ENCODE measurements at regions not wholly inside any gene's neighbourhood (a gene's known extent, or its start where the extent isn't known, plus 50 kb on each side); places are given as distances from the start of the nearest gene placed in this dataset.

GRCh38 chr18:4593459-4593858, 138.4 kb upstream of the DLGAP1 start:
- Histone ChIP-seq H3K9me3 (ENCODE audit: control insufficient read depth, low read length) (no peaks in the 10 kb centered on the region), H3K36me3 (ENCODE audit: control insufficient read depth, insufficient read depth, low read length) (no peaks in the 10 kb centered on the region), H3K4me3 (ENCODE audit: extremely low read depth, insufficient read depth, low read length, poor library complexity, severe bottlenecking) (no peak overlapping the region), H3K4me1 (ENCODE audit: control insufficient read depth, insufficient read depth, low read length, poor library complexity, severe bottlenecking) (no peaks in the 10 kb centered on the region), H3K27ac (ENCODE audit: low read depth, low read length, severe bottlenecking) (no peak overlapping the region)
- 80 to 100% methylated on average over 1 of the region's 4 CpGs for WGBS, 2 experiments (ENCODE audit: insufficient coverage in 2 of 2)

- Histone ChIP-seq H3K4me1 (ENCODE audit: control insufficient read depth, insufficient read depth, low read length, poor library complexity, severe bottlenecking) (peaks cover 2% of the 10 kb centered on the region), H3K9me3 (ENCODE audit: control insufficient read depth, low read length) (no peaks in the 10 kb centered on the region), H3K36me3 (ENCODE audit: control insufficient read depth, insufficient read depth, low read length) (no peaks in the 10 kb centered on the region), H3K4me3 (ENCODE audit: extremely low read depth, insufficient read depth, low read length, poor library complexity, severe bottlenecking) (no peak overlapping the region), H3K27ac (ENCODE audit: low read depth, low read length, severe bottlenecking) (no peak overlapping the region)
- 80% methylated on average over 1 of the region's 5 CpGs; no CpG with 5 or more reads in 1 of the 2 experiments for WGBS, 2 experiments (ENCODE audit: insufficient coverage in 2 of 2)
These were observed 134.1 kb upstream of the DLGAP1 start for GRCh38 chr18:4589056-4589800.

- no peaks in the 10 kb centered on the region for H3K9me3 ChIP-seq (ENCODE audit: control insufficient read depth, low read length)
- H3K4me1 ChIP-seq (ENCODE audit: control insufficient read depth, insufficient read depth, low read length, poor library complexity, severe bottlenecking) = peaks cover 2% of the 10 kb centered on the region
- H3K36me3 ChIP-seq (ENCODE audit: control insufficient read depth, insufficient read depth, low read length) = no peaks in the 10 kb centered on the region
- no peak overlapping the region for H3K4me3 ChIP-seq (ENCODE audit: extremely low read depth, insufficient read depth, low read length, poor library complexity, severe bottlenecking)
- peak overlapping the region; percentile 67 for H3K27ac ChIP-seq (ENCODE audit: low read depth, low read length, severe bottlenecking)
These were observed 132.1 kb upstream of the DLGAP1 start for GRCh38 chr18:4587204-4587603.

GRCh38 chr18:4586731-4587130, 131.6 kb upstream of the DLGAP1 start:
- peak overlapping the region; percentile 67 for H3K27ac ChIP-seq (ENCODE audit: low read depth, low read length, severe bottlenecking)
- 38% methylated on average over 1 of the region's 2 CpGs for WGBS, 2 experiments (ENCODE audit: insufficient coverage in 2 of 2)
- H3K9me3 ChIP-seq (ENCODE audit: control insufficient read depth, low read length) = no peaks in the 10 kb centered on the region
- H3K4me3 ChIP-seq (ENCODE audit: extremely low read depth, insufficient read depth, low read length, poor library complexity, severe bottlenecking) = no peak overlapping the region
- no peaks in the 10 kb centered on the region for H3K36me3 ChIP-seq (ENCODE audit: control insufficient read depth, insufficient read depth, low read length)
- H3K4me1 ChIP-seq (ENCODE audit: control insufficient read depth, insufficient read depth, low read length, poor library complexity, severe bottlenecking) = peaks cover 2% of the 10 kb centered on the region

- WGBS, 2 experiments (ENCODE audit: insufficient coverage in 2 of 2) = 93 to 100% methylated on average over 1 to 3 of the region's 3 CpGs
- no peak overlapping the region for H3K27ac ChIP-seq (ENCODE audit: low read depth, low read length, severe bottlenecking)
- H3K4me3 ChIP-seq (ENCODE audit: extremely low read depth, insufficient read depth, low read length, poor library complexity, severe bottlenecking) = no peak overlapping the region
- H3K36me3 ChIP-seq (ENCODE audit: control insufficient read depth, insufficient read depth, low read length) = no peaks in the 10 kb centered on the region
- H3K9me3 ChIP-seq (ENCODE audit: control insufficient read depth, low read length) = no peaks in the 10 kb centered on the region
- H3K4me1 ChIP-seq (ENCODE audit: control insufficient read depth, insufficient read depth, low read length, poor library complexity, severe bottlenecking) = peaks cover 2% of the 10 kb centered on the region
These were observed 127.6 kb upstream of the DLGAP1 start for GRCh38 chr18:4582431-4583335.

GRCh38 chr18:4581966-4582365, 126.9 kb upstream of the DLGAP1 start:
- H3K4me3 ChIP-seq (ENCODE audit: extremely low read depth, insufficient read depth, low read length, poor library complexity, severe bottlenecking) = no peak overlapping the region
- 73 to 81% methylated on average over 2 of the region's 2 CpGs for WGBS, 2 experiments (ENCODE audit: insufficient coverage in 2 of 2)
- H3K9me3 ChIP-seq (ENCODE audit: control insufficient read depth, low read length) = no peaks in the 10 kb centered on the region
- no peak overlapping the region for H3K27ac ChIP-seq (ENCODE audit: low read depth, low read length, severe bottlenecking)
- H3K36me3 ChIP-seq (ENCODE audit: control insufficient read depth, insufficient read depth, low read length) = no peaks in the 10 kb centered on the region
- peaks cover 2% of the 10 kb centered on the region for H3K4me1 ChIP-seq (ENCODE audit: control insufficient read depth, insufficient read depth, low read length, poor library complexity, severe bottlenecking)

DNA sequence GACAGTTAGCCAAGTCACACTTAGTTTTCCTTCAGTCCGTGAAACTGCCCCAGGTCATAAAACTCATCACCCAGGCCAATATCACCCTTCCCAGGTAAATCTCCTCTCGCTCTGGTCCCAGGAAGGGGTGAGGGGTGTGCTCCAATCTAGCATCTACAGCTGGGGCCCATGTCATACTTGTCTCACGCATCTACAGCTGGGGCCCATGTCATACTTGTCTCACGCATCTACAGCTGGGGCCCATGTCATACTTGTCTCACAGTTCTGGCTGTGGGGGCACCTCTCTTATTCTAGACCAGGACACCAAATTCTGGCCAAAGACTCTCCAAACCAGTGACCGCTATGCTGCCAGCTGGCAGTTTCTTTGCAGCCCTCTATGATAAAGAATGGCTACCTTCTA, 123.3 kb upstream of the DLGAP1 start:
- 86 to 94% methylated on average over 3 to 5 of the region's 5 CpGs for WGBS, 2 experiments (ENCODE audit: insufficient coverage in 2 of 2)
- no peaks in the 10 kb centered on the region for H3K9me3 ChIP-seq (ENCODE audit: control insufficient read depth, low read length)

GRCh38 chr18:4573735-4574134, 118.6 kb upstream of the DLGAP1 start:
- Histone ChIP-seq H3K4me3 (ENCODE audit: extremely low read depth, insufficient read depth, low read length, poor library complexity, severe bottlenecking) (no peak overlapping the region), H3K27ac (ENCODE audit: low read depth, low read length, severe bottlenecking) (no peak overlapping the region), H3K4me1 (ENCODE audit: control insufficient read depth, insufficient read depth, low read length, poor library complexity, severe bottlenecking) (no peaks in the 10 kb centered on the region), H3K36me3 (ENCODE audit: control insufficient read depth, insufficient read depth, low read length) (no peaks in the 10 kb centered on the region), H3K9me3 (ENCODE audit: control insufficient read depth, low read length) (no peaks in the 10 kb centered on the region)
- WGBS, 2 experiments (ENCODE audit: insufficient coverage in 2 of 2) = 79 to 81% methylated on average over 2 to 3 of the region's 3 CpGs

More for the DNA sequence above, 123.3 kb upstream of the DLGAP1 start:
- H3K27ac ChIP-seq (ENCODE audit: low read depth, low read length, severe bottlenecking) = no peak overlapping the region
- H3K36me3 ChIP-seq (ENCODE audit: control insufficient read depth, insufficient read depth, low read length) = no peaks in the 10 kb centered on the region
- H3K4me3 ChIP-seq (ENCODE audit: extremely low read depth, insufficient read depth, low read length, poor library complexity, severe bottlenecking) = no peak overlapping the region
- no peaks in the 10 kb centered on the region for H3K4me1 ChIP-seq (ENCODE audit: control insufficient read depth, insufficient read depth, low read length, poor library complexity, severe bottlenecking)

GRCh38 chr18:4557502-4557901, 102.4 kb upstream of the DLGAP1 start:
- WGBS, 2 experiments (ENCODE audit: insufficient coverage in 2 of 2) = 100% methylated on average over 2 of the region's 3 CpGs; no CpG with 5 or more reads in 1 of the 2 experiments
- H3K27ac ChIP-seq (ENCODE audit: low read depth, low read length, severe bottlenecking) = no peak overlapping the region
- H3K4me3 ChIP-seq (ENCODE audit: extremely low read depth, insufficient read depth, low read length, poor library complexity, severe bottlenecking) = no peak overlapping the region
- no peaks in the 10 kb centered on the region for H3K36me3 ChIP-seq (ENCODE audit: control insufficient read depth, insufficient read depth, low read length)
- H3K9me3 ChIP-seq (ENCODE audit: control insufficient read depth, low read length) = no peaks in the 10 kb centered on the region
- H3K4me1 ChIP-seq (ENCODE audit: control insufficient read depth, insufficient read depth, low read length, poor library complexity, severe bottlenecking) = no peaks in the 10 kb centered on the region

- peaks cover 5% of the 10 kb centered on the region for H3K4me1 ChIP-seq (ENCODE audit: control insufficient read depth, insufficient read depth, low read length, poor library complexity, severe bottlenecking)
- H3K9me3 ChIP-seq (ENCODE audit: control insufficient read depth, low read length) = no peaks in the 10 kb centered on the region
- WGBS, 2 experiments (ENCODE audit: insufficient coverage in 2 of 2) = no CpG with 5 or more reads among the region's 1 CpG
- H3K4me3 ChIP-seq (ENCODE audit: extremely low read depth, insufficient read depth, low read length, poor library complexity, severe bottlenecking) = no peak overlapping the region
- H3K36me3 ChIP-seq (ENCODE audit: control insufficient read depth, insufficient read depth, low read length) = no peaks in the 10 kb centered on the region
- H3K27ac ChIP-seq (ENCODE audit: low read depth, low read length, severe bottlenecking) = no peak overlapping the region
These were observed 95.9 kb upstream of the DLGAP1 start for GRCh38 chr18:4551001-4551360.
